Transverse colon (tissue), 4 donors: ENCODE measurements at regions not wholly inside any gene's neighbourhood (a gene's known extent, or its start where the extent isn't known, plus 50 kb on each side); places are given as distances from the start of the nearest gene placed in this dataset.

ENCODE experiments used
- DNase-seq: peaks from one replicate; pipeline ENCODE4 v3.0.0-alpha.2; 2019
- H3K27ac ChIP-seq, 4 donors: fragments of 200-600 bp; sonication (generic); 2 replicates each; pipeline ENCODE4 v1.5.1; 2016 to 2018; ENCODE audit warnings: inconsistent platforms in 4 of 4
- H3K27me3 ChIP-seq: fragments of 200-600 bp; sonication (generic); 2 replicates; pipeline ENCODE4 v1.5.1; 2017; ENCODE audit warnings: inconsistent platforms
- H3K36me3 ChIP-seq, 4 donors: fragments of 200-600 bp; sonication (generic); 2 replicates each; pipeline ENCODE4 v1.5.1; 2017 to 2019; ENCODE audit warnings: inconsistent platforms in 4 of 4
- H3K4me1 ChIP-seq, 4 donors: fragments of 200-600 bp; sonication (generic); 2 replicates each; pipeline ENCODE4 v1.5.1; 2017 to 2020; ENCODE audit warnings: inconsistent platforms in 4 of 4
- H3K4me3 ChIP-seq, 4 donors: fragments of 200-600 bp; sonication (generic); 1 replicate in 1 of 4; 2 replicates in 3 of 4; pipeline versions ENCODE4 v1.5.1 to v1.6.1; 2017 to 2019; ENCODE audit warnings: inconsistent platforms in 4 of 4
- H3K9me3 ChIP-seq, 2 donors: fragments of 200-600 bp; sonication (generic); 2 replicates each; pipeline ENCODE4 v1.5.1; 2017 to 2019; ENCODE audit warnings: inconsistent platforms in 2 of 2
- EP300 ChIP-seq: sonication (generic); formaldehyde crosslinking; IDR thresholded peaks from one replicate; pipeline ENCODE4 v1.6.1; 2017; ENCODE audit warnings: antibody characterized with exemption, low read depth
- POLR2A ChIP-seq: fragments of 450-650 bp; IDR thresholded peaks from one replicate; pipeline ENCODE4 v1.6.1; 2016; ENCODE audit warnings: antibody characterized with exemption, mild to moderate bottlenecking, moderate library complexity
- POLR2AphosphoS5 ChIP-seq, 3 donors: sonication (generic); formaldehyde crosslinking; IDR thresholded peaks; one replicate each; pipeline ENCODE4 v1.6.1; 2016; ENCODE audit warnings: antibody characterized with exemption in 3 of 3
- WGBS, 2 donors: methylation state at CpG; one replicate each; pipeline ENCODE4 v1.1.5; 2018; ENCODE audit warnings: low coverage in 1 of 2; 5-methylcytosine and 5-hydroxymethylcytosine counted together
- in situ Hi-C, 4 donors: fragments of 200-750 bp; cut with MboI; loops; one replicate each; pipeline versions ENCODE4 v1.15.0 to v1.15.1; 2017; ENCODE audit warnings: low sequenced_read_pairs in 3 of 4, low pct_ligation_motif_present in 1 of 4, low pct_unique_long_range_greater_than_20kb in 1 of 4
- intact Hi-C: fragments of 100-400 bp; cut with DNase I; formaldehyde crosslinking; loops from one replicate; pipeline ENCODE4 v1.15.1; 2023; ENCODE audit warnings: low total_unique reads
- TF ChIP-seq, protein P1 (sequence below), 5 experiments: fragments of 200-600 bp in 3 of 5; fragments of 450-650 bp in 2 of 5; sonication (generic) in 3 of 5; IDR thresholded peaks; 1 replicate in 2 of 5; 2 replicates in 3 of 5; pipeline ENCODE4 v1.5.1; 2016 to 2017; ENCODE audit warnings: antibody characterized with exemption in 5 of 5, inconsistent platforms in 3 of 5, mild to moderate bottlenecking in 2 of 5, moderate library complexity in 1 of 5

DNA sequence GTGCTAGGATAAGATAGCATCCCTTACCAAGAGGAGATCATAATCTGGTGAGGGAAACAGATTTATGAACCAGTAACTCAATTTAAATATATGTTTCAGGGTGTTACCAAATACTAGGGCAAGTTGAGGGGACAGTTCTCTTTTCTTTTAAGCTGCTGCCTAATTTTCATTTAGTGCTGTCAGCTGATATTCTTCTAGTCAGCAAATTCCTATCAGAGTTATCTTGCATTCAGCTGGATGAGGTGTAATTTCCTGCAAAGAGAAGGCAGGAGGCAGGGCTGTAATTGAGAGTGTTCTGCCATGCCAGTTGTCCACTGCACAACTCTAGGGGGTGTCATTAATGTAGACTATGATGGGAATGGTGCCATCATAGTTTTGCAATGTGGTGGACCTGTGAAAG, 141.3 kb upstream of the LHCGR start:
- TF ChIP-seq POLR2AphosphoS5 (IDR thresholded peaks at IDR 0.05) (no peak), EP300 (no peak), POLR2A (no peak)
- TF ChIP-seq, protein P1, sequence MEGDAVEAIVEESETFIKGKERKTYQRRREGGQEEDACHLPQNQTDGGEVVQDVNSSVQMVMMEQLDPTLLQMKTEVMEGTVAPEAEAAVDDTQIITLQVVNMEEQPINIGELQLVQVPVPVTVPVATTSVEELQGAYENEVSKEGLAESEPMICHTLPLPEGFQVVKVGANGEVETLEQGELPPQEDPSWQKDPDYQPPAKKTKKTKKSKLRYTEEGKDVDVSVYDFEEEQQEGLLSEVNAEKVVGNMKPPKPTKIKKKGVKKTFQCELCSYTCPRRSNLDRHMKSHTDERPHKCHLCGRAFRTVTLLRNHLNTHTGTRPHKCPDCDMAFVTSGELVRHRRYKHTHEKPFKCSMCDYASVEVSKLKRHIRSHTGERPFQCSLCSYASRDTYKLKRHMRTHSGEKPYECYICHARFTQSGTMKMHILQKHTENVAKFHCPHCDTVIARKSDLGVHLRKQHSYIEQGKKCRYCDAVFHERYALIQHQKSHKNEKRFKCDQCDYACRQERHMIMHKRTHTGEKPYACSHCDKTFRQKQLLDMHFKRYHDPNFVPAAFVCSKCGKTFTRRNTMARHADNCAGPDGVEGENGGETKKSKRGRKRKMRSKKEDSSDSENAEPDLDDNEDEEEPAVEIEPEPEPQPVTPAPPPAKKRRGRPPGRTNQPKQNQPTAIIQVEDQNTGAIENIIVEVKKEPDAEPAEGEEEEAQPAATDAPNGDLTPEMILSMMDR (IDR thresholded peaks at IDR 0.05): no peak
- in situ Hi-C loops: no loop called here
- intact Hi-C loops: no loop called here
- Histone ChIP-seq H3K4me3 (no peak overlapping the region), H3K9me3 (no peaks in the 10 kb centered on the region), H3K27ac (no peak overlapping the region), H3K36me3 (no peaks in the 10 kb centered on the region), H3K27me3 (no peaks in the 10 kb centered on the region), H3K4me1 (no peaks in the 10 kb centered on the region)
- DNase-seq: no peak

DNA sequence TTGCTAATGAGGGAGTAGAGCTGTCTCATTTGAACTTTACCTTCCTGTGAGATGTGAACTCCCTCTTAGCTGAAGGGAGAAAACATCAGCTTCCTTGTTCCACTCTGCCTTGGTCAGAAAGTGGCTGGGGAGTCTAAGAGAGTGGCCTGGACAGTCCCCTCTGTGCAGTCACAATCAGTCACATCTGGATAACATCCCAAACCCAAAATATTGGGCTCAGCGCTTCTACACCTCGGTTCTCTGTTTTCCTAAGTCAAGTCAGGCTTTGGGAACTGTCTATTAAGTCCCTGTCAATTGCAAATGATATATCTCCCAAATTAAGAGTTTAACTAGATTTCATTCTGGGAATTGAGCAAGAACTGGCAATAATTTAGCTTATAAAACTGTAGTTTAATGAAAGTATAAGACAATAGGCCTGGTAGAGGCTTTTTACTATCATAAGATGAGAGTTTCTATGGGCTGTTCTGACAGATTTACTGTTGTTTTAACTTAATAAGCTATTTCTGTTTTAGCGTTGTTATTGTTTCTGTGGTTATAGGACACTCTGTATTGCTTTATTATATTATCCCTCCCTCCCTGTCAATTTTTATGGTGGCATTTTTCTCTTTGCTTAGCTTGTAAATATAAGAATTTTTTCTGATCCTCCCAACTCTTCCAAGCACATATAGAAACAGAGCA, 135.1 kb upstream of the LHCGR start:
- TF ChIP-seq POLR2AphosphoS5 (IDR thresholded peaks at IDR 0.05) (no peak), EP300 (no peak)
- TF ChIP-seq, protein P1 (IDR thresholded peaks at IDR 0.05): no peak

DNA sequence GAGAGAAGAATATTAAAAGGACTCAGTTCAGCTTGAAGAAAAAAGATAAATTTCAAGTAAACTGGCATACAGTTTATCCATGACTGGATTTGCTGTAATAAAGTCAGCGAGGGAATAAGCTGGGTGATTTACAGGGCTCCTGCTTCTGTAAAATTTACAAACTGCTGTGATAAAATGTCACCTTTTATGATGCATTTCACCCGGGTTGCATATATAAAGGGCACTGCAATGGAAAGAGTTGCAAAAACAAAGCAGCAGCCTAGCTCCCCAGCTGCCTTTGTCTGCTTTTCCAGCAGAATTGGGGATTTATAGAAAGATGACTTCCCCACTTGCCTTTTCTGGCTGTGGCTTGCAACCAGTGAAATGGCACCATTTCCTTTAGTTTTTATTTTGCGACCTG, 132.5 kb upstream of the LHCGR start:
- H3K4me3 ChIP-seq: no peak overlapping the region
- H3K27ac ChIP-seq: no peak overlapping the region
- H3K36me3 ChIP-seq: no peaks in the 10 kb centered on the region
- no peaks in the 10 kb centered on the region for H3K27me3 ChIP-seq
- in situ Hi-C loops: no loop called here
- intact Hi-C loops: no loop called here
- H3K4me1 ChIP-seq: no peaks in the 10 kb centered on the region
- DNase-seq: no peak
- WGBS, 2 donors: 32 to 41% methylated on average over 3 of the region's 3 CpGs
- no peaks in the 10 kb centered on the region for H3K9me3 ChIP-seq
- TF ChIP-seq POLR2AphosphoS5 (IDR thresholded peaks at IDR 0.05) (no peak), EP300 (no peak), POLR2A (no peak)
- TF ChIP-seq, protein P1 (IDR thresholded peaks at IDR 0.05): no peak

More for the DNA sequence above, 135.1 kb upstream of the LHCGR start:
- no peak overlapping the region for H3K4me3 ChIP-seq
- intact Hi-C loops (loop anchor here (5.0 kb wide), 1 partner anchor 1202 kb away; no protein-coding TSS in a partner anchor), in situ Hi-C loops (no loop called here)
- WGBS, 2 donors: 0 to 61% methylated on average over 1 to 3 of the region's 3 CpGs
- DNase-seq: no peak
- no peak overlapping the region for H3K27ac ChIP-seq
- no peaks in the 10 kb centered on the region for H3K4me1 ChIP-seq
- no peaks in the 10 kb centered on the region for H3K9me3 ChIP-seq
- no peaks in the 10 kb centered on the region for H3K36me3 ChIP-seq
- H3K27me3 ChIP-seq: no peaks in the 10 kb centered on the region

DNA sequence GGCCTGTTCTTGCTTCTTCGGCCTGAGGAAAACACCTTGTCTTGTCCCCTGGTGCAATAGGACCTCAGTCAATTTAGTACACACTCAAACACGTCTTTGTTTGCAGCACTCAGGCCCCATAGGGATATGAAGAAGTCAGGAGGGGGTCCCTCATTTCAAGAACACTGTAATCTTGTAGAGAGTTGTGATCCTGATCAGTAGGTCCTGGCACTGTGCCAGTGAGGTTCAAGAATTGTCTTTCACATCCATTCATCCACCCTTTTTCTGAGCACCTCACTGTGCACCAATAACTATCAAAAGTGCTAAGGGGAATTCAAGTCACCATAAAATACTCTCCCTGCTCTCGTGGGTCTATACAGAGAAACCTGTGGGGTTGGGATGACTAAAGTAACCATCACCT, 131.4 kb upstream of the LHCGR start:
- Histone ChIP-seq H3K4me3 (no peak overlapping the region), H3K4me1 (no peaks in the 10 kb centered on the region), H3K27me3 (no peaks in the 10 kb centered on the region), H3K27ac (no peak overlapping the region), H3K36me3 (no peaks in the 10 kb centered on the region), H3K9me3 (no peaks in the 10 kb centered on the region)
- intact Hi-C loops: no loop called here
- in situ Hi-C loops: no loop called here
- DNase-seq: no peak
- 68 to 72% methylated on average over 3 of the region's 3 CpGs for whole genome bisulfite sequencing, 2 donors
- TF ChIP-seq, protein P1 (IDR thresholded peaks at IDR 0.05): no peak
- TF ChIP-seq POLR2AphosphoS5 (IDR thresholded peaks at IDR 0.05): no peak
- no peak for TF ChIP-seq EP300
- no peak for TF ChIP-seq POLR2A
